Activated naive CD4-positive, alpha-beta T cell treated with anti-CD3 and anti-CD28 coated beads, Interleukin-2, amount 50 U/mL, for 16 hours (primary cell): ENCODE measurements at regions not wholly inside any gene's neighbourhood (a gene's known extent, or its start where the extent isn't known, plus 50 kb on each side); places are given as distances from the start of the nearest gene placed in this dataset.
A peak's percentile ranks its signal among the peaks of the same experiment; 100 is the strongest.
"Not testable (repeated sequence)": the region's sequence is repeated elsewhere in the genome, so short reads cannot be mapped to it uniquely, and the experiment has no call there.

Experiments used
- DNase-seq: peaks from one replicate; pipeline ENCODE4 v3.0.0-alpha.2; 2020

GRCh38 chr14:106109337-106109736, 583.0 kb downstream of the TMEM121 start:
- DNase-seq, result no peak

DNA sequence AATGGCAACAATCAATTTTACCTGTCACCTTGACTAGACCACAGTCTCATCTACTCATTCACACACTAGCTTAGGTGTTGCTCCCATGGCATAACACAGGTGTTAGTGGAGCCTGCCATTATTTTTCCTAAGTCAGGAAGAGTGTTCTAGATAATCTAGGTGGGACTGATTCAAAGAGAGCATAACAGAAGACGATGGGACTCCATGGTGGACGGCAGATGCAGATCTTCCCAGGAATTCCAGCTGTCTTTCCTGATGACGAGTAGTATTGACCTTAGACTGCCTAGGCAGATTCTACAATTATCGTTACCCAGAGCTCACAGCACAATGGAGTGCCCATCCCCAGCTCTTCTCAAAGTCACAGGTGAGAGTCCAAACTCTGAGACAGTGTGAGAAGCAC, 589.0 kb downstream of the TMEM121 start:
- no peak for DNase-seq

DNA sequence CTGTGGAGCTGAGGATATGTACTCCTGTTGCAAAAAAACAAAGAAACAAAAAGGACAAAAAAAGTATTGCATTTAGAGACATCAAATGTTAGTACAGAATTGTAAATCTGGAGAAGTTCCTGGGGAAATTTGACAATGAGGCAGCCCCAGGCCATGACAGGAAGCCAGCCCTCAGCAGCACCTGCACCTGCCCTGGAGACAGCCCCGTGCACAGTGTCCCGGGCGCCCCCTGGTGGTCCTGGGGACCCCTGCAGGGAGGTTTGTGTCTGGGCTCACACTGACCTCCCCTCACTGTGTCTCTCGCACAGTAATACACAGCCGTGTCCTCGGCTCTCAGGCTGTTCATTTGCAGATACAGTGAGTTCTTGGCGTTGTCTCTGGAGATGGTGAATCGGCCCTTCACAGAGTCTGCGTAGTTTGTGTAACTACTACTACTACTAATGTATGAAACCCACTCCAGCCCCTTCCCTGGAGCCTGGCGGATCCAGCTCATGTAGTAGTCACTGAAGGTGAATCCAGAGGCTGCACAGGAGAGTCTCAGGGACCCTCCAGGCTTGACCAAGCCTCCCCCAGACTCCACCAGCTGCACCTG, 590.1 kb downstream of the TMEM121 start:
- DNase-seq, result peak; percentile 35

- DNase-seq, result no peak
Measured at GRCh38 chr14:106120101-106120500, 593.7 kb downstream of the TMEM121 start.

DNA sequence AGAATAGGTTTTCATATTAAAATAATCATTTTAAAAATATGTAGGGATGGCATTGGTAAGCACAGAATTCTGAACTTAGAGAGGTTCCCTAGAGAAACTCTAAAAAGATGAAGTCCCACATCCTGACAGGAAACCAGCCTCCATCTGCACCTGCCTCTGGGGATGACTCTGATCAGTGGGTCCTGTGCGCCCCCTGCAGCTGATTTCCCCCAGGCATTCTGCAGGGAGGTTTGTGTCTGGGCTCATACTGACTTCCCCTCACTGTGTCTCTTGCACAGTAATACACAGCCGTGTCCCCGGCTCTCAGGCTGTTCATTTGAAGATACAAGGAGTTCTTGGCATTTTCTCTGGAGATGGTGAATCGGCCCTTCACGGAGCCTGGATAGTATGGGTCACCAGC, 602.9 kb downstream of the TMEM121 start:
- DNase-seq, result no peak

DNA sequence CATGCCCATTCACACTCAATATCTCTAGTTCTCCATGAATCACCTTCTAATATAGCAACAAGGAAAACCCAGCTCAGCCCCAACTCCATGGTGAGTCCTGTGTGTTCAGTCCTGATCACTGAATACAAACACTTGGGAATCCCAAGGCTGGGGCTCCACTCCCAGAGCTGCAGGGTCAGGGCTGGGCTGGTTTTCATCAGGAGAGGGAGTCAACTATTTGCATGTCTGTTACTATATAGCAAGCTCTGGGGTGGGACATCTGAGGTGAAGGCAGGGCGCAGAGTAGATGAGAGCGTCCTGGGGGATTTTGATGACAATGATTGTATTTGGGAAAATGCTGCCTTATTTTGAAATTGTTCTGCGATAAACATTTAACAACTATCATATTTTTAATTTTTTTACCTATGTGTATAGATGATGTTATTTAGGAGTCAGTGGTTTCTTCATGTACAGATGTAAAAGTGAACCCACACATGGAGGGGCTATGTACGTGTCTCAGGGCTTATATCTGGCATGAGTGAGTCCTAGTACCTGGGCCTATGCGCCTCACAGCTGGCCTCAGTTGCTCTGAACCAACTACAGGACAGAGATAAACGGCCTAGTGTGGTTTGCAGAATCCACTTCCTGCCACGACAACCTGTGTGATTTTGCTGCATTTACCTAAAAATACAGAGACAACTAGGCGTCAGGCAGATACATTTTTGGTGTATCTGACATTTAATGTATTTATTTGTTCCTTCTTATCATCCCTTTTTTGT, 603.7 kb downstream of the TMEM121 start:
- DNase-seq, result not testable (repeated sequence)

DNA sequence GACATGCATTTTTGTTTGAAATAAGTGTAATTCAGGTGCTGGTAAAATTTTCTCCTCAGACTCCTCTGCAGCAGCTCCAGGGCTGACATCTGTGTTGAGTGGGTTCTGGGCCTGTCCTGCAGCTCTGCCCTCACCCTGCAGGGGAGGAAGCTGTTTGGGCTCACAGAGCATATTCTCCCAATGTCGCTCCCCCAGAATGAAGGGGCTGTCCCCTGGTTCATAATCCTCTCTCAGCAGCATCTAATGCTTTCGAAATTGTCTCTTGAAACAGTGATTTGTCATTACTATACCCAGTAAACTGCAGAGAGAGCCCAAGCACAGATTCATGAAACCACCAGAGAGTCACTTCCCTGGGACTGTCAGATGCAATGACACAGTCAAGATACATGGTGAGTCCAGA, 606.7 kb downstream of the TMEM121 start:
- not testable (repeated sequence) for DNase-seq

- DNase-seq, result no peak
Measured at GRCh38 chr14:106134886-106135285, 608.5 kb downstream of the TMEM121 start.

DNA sequence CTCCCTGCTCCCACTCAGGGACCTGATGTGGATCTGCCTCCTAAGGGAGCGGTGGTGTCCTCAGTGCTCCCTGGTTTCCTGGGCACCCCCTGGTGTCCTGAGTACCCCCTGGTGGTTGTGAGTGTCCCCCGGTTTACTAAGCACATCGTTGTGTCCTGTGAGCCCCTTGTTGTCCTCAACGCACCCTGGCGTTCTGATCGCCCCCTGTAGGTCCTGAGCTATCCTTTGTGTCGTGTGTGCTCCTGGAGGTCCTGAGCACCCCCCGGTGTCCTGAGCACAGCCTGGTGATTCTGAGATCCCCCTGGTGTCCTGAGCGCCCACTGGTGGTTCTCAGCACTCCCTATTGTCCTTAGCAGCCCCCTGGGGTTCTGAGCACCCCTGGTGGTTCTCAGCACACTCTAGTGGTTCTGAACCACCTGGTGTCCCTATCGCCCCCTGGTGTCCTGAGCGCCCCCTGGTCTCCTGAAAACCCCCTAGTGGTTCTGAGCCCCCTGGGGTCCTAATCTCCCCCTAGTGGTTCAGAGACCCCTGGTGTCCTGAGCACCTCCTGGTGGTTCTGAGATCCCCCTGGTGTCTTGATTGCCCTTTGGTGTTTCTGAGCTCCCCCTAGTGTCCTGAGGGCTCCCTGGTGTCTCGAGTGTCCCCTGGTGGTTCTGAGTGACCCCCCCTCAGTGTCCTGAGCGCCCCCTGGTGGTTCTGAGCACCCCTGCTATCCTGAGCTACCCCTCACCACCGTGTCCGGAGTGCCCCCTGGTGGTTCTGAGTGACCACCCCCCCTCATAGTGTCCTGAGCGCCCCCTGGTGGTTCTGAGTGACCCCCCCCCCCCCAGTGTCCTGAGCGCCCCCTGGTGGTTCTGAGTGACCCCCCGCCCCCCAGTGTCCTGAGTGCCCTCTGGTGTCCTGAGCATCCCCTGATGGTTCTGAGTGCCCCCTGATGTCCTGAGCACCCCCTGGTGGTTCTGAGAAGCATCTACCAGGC, 615.1 kb downstream of the TMEM121 start:
- peak; percentile 57 for DNase-seq

DNA sequence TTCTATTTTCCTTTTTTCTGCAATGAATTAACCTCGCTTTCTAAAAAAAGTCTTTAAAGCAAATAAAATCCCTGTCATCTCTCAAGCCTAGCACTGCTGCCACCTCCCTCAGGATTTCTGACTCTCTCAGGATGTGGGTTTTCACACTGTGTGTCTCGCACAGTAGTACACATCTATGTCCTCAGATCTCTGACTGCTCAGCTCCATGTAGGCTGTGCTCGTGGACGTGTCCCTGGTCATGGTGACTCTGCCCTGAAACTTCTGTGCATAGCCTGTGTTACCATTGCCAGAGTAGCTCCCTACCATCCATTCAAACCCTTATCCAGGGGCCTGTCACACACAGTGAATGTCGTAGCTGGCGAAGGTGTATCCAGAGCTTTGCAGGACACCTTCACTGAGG, 619.3 kb downstream of the TMEM121 start:
- DNase-seq, result not testable (repeated sequence)

DNA sequence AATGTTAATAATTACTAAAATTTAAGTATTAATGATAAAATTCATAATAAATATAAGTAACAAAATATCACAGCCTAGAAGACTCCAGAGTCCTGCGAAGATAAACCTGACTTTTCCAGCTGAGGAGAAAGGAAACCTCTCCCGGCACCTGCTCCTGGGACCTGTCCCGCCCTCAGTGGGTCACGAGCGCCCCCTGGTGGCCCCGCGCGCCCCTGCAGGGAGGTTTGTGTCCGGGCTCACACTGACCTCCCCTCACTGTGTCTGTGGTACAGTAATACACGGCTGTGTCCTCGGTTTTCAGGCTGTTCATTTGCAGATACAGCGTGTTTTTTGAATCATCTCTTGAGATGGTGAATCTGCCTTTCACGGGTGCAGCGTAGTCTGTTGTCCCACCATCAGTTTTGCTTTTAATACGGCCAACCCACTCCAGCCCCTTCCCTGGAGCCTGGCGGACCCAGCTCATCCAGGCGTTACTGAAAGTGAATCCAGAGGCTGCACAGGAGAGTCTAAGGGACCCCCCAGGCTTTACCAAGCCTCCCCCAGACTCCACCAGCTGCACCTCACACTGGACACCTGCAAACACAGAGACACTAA, 627.1 kb downstream of the TMEM121 start:
- peak; percentile 77 for DNase-seq

- no peak for DNase-seq
Measured at GRCh38 chr14:106163316-106163715, 636.9 kb downstream of the TMEM121 start.

GRCh38 chr14:106163812-106164211, 637.4 kb downstream of the TMEM121 start:
- DNase-seq, result not testable (repeated sequence)

GRCh38 chr14:106166232-106166631, 639.8 kb downstream of the TMEM121 start:
- DNase-seq, result no peak

- DNase-seq, result no peak
Measured at GRCh38 chr14:106166650-106167204, 640.3 kb downstream of the TMEM121 start.

- peak; percentile 71 for DNase-seq
Measured at GRCh38 chr14:106170163-106170658, 643.8 kb downstream of the TMEM121 start.

DNA sequence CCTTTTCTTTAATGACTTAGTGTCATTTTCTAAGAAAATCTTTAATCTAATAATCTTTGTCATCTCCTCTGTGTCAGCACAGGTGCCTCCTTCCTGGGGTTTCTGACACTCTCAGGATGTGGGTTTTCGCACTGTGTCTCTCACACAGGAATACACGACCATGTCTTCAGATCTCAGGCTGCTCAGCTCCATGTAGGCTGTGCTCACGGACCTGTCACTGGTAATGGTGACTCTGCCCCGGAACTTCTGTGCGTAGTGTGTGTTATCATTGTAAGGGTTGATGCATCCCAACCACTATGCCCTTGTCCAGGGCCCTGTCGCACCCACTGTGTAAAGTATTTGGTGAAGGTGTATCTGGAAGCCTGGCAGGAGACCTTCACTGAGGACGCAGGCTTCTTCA, 647.8 kb downstream of the TMEM121 start:
- peak; percentile 39 for DNase-seq

- not testable (repeated sequence) for DNase-seq
Measured at GRCh38 chr14:106177266-106178246, 651.2 kb downstream of the TMEM121 start.

GRCh38 chr14:106179761-106180160, 653.4 kb downstream of the TMEM121 start:
- no peak for DNase-seq

GRCh38 chr14:106184771-106185170, 658.4 kb downstream of the TMEM121 start:
- DNase-seq, result peak; percentile 53

- not testable (repeated sequence) for DNase-seq
Measured at GRCh38 chr14:106185174-106185836, 658.9 kb downstream of the TMEM121 start.
